ENCODE measurements at regions not wholly inside any gene's neighbourhood (a gene's known extent, or its start where the extent isn't known, plus 50 kb on each side); places are given as distances from the start of the nearest gene placed in this dataset.

- peak in 1 of 2 donors; percentile 47 for DNase-seq
- Histone ChIP-seq H3K36me3 (no peaks in the 10 kb centered on the region), H3K4me3 (no peak overlapping the region), H3K27ac (peak overlapping the region in 3 of 5 donors; percentile 31 to 52 (median 35)), H3K4me1 (peaks cover 0 to 12% (median 0%) of the 10 kb centered on the region in 4 donors), H3K9me3 (no peaks in the 10 kb centered on the region), H3K27me3 (no peaks in the 10 kb centered on the region)
- 49 to 71% (median 63%) methylated on average over 7 of the region's 7 CpGs for WGBS, 5 donors
- intact Hi-C loops (cut with DNase I; ENCODE audit: low total_unique reads) = no loop called here
- TF ChIP-seq EP300 (IDR thresholded peaks at IDR 0.05) (no peak), POLR2AphosphoS5 (IDR thresholded peaks at IDR 0.05) (no peak), CTCF (IDR thresholded peaks at IDR 0.05) (no peak), POLR2A (IDR thresholded peaks at IDR 0.05) (no peak)
Measured at GRCh38 chr9:13899924-13900323, 414.0 kb downstream of the NFIB start.

- Histone ChIP-seq H3K9me3 (no peaks in the 10 kb centered on the region), H3K27me3 (no peaks in the 10 kb centered on the region), H3K4me3 (no peak overlapping the region), H3K27ac (peak overlapping the region in 1 of 5 donors; percentile 1), H3K36me3 (no peaks in the 10 kb centered on the region), H3K4me1 (peaks cover 0 to 12% (median 0%) of the 10 kb centered on the region in 4 donors)
- 24 to 55% (median 41%) methylated on average over 2 of the region's 2 CpGs for WGBS, 5 donors
- peak in 1 of 2 donors; percentile 74 for DNase-seq
- intact Hi-C loops (cut with DNase I; ENCODE audit: low total_unique reads) = no loop called here
- TF ChIP-seq POLR2AphosphoS5 (IDR thresholded peaks at IDR 0.05) (no peak), POLR2A (IDR thresholded peaks at IDR 0.05) (no peak), EP300 (IDR thresholded peaks at IDR 0.05) (no peak), CTCF (IDR thresholded peaks at IDR 0.05) (no peak)
Measured at GRCh38 chr9:13898957-13899356, 415.0 kb downstream of the NFIB start.

GRCh38 chr9:13896922-13897835, 416.8 kb downstream of the NFIB start:
- H3K27ac ChIP-seq = peak overlapping the region in 2 of 5 donors; percentile 7 to 14
- H3K4me1 ChIP-seq = peaks cover 0 to 12% (median 0%) of the 10 kb centered on the region in 4 donors
- WGBS, 5 donors = 68 to 76% (median 72%) methylated on average over 8 of the region's 8 CpGs
- H3K36me3 ChIP-seq = no peaks in the 10 kb centered on the region
- intact Hi-C loops (cut with DNase I; ENCODE audit: low total_unique reads) = no loop called here
- H3K4me3 ChIP-seq = no peak overlapping the region
- no peaks in the 10 kb centered on the region for H3K9me3 ChIP-seq
- peak in 1 of 2 donors; percentile 8 for DNase-seq
- no peak for TF ChIP-seq EP300 (IDR thresholded peaks at IDR 0.05)
- no peak for TF ChIP-seq CTCF (IDR thresholded peaks at IDR 0.05)
- TF ChIP-seq POLR2A (IDR thresholded peaks at IDR 0.05) = no peak
- TF ChIP-seq POLR2AphosphoS5 (IDR thresholded peaks at IDR 0.05) = no peak
- H3K27me3 ChIP-seq = no peaks in the 10 kb centered on the region

- peaks cover 0 to 12% (median 0%) of the 10 kb centered on the region in 4 donors for H3K4me1 ChIP-seq
- WGBS, 5 donors = 47 to 80% (median 67%) methylated on average over 1 of the region's 1 CpG
- no peak overlapping the region for H3K27ac ChIP-seq
- no peak for DNase-seq
- intact Hi-C loops (cut with DNase I; ENCODE audit: low total_unique reads) = no loop called here
- H3K9me3 ChIP-seq = no peaks in the 10 kb centered on the region
- no peaks in the 10 kb centered on the region for H3K36me3 ChIP-seq
- H3K4me3 ChIP-seq = no peak overlapping the region
- no peaks in the 10 kb centered on the region for H3K27me3 ChIP-seq
- TF ChIP-seq CTCF (IDR thresholded peaks at IDR 0.05) = no peak
- no peak for TF ChIP-seq EP300 (IDR thresholded peaks at IDR 0.05)
- no peak for TF ChIP-seq POLR2A (IDR thresholded peaks at IDR 0.05)
- TF ChIP-seq POLR2AphosphoS5 (IDR thresholded peaks at IDR 0.05) = no peak
Measured at GRCh38 chr9:13896047-13896446, 417.9 kb downstream of the NFIB start.

All from stomach (tissue), 8 donors.